ENCODE measurements at regions not wholly inside any gene's neighbourhood (a gene's known extent, or its start where the extent isn't known, plus 50 kb on each side); places are given as distances from the start of the nearest gene placed in this dataset.

DNA sequence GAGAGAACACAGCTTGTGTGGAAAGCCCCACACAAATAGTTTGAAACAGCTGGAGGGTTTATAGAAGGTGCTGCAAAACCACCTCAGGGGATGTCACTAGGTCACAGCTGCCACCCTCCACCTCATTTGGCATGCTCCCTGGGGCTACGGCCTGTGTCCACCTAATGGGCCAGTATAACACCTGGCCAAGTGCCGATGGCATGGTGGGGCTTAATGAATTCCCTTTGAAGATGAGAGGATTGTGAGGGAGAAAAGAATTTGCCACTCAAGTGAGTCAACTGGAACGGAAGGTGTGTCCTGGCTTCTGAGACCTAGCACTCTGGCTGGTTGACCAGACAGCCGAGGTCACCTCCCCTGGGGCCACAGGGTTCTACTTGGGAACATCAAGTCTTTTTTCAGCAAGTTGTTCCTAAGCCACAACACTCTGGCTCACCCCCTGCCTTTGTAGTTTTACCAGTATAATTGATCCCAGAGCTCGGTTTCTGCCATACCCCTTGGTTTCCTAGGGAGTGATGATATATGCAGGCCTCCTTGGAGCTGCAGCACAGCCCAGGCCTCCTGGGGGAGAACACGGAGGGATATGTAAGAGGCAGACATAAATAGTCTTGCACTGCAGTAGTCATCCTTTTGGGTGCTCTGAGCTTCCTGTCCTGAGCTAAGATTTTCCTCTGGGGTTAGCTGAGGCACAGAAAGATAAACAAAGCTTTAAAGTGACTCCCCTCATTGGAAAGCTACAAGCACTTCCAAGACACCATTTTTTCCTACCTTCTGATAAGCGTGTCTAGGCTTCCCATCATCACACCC lies 178.2 kb upstream of the LPP start:
- H3K36me3 ChIP-seq, result no peaks in the 10 kb centered on the region
- H3K27ac ChIP-seq, result no peak overlapping the region
- ATAC-seq (peak; percentile 51), DNase-seq (no peak)
- peaks cover 0 to 10% of the 10 kb centered on the region in 2 donors for H3K4me1 ChIP-seq
- H3K9me3 ChIP-seq, result peaks cover 0 to 5% of the 10 kb centered on the region in 2 donors
- H3K4me3 ChIP-seq, result no peak overlapping the region
- intact Hi-C loops (cut with DNase I), result no loop called here
- TF ChIP-seq, protein P1, sequence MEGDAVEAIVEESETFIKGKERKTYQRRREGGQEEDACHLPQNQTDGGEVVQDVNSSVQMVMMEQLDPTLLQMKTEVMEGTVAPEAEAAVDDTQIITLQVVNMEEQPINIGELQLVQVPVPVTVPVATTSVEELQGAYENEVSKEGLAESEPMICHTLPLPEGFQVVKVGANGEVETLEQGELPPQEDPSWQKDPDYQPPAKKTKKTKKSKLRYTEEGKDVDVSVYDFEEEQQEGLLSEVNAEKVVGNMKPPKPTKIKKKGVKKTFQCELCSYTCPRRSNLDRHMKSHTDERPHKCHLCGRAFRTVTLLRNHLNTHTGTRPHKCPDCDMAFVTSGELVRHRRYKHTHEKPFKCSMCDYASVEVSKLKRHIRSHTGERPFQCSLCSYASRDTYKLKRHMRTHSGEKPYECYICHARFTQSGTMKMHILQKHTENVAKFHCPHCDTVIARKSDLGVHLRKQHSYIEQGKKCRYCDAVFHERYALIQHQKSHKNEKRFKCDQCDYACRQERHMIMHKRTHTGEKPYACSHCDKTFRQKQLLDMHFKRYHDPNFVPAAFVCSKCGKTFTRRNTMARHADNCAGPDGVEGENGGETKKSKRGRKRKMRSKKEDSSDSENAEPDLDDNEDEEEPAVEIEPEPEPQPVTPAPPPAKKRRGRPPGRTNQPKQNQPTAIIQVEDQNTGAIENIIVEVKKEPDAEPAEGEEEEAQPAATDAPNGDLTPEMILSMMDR (IDR thresholded peaks at IDR 0.05), result no peak
- no peaks in the 10 kb centered on the region for H3K27me3 ChIP-seq

DNA sequence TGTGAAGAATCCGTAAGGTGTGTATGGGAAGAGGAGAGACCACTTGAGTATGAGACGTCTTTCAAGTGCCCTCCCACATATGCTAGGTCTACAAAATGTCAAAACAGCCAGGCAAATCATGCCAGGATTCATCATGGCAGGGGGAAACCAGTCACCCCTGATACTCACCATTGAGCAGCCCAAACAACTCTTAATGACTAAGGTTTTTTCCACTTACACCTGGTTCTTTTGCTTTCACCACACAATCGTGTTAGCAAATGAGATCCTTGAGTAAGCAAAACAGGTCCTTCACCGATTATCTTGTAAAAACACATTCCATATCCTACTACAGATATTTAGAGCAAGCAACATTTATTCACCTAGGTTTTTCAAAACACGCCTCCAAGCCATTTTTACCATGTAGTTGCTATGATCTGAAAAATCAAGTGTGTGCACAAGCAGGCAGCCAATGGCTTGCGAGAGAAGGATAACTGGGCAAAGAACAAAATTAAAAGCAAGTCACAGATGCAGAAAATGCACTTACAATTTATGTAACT lies 177.5 kb upstream of the LPP start:
- H3K36me3 ChIP-seq, result no peaks in the 10 kb centered on the region
- no peak overlapping the region for H3K4me3 ChIP-seq
- ATAC-seq (peak; percentile 30), DNase-seq (no peak)
- peaks cover 0 to 5% of the 10 kb centered on the region in 2 donors for H3K9me3 ChIP-seq
- H3K27ac ChIP-seq, result no peak overlapping the region
- TF ChIP-seq, protein P1 (IDR thresholded peaks at IDR 0.05), result no peak
- intact Hi-C loops (cut with DNase I), result no loop called here
- H3K4me1 ChIP-seq, result peaks cover 0 to 10% of the 10 kb centered on the region in 2 donors
- H3K27me3 ChIP-seq, result no peaks in the 10 kb centered on the region

DNA sequence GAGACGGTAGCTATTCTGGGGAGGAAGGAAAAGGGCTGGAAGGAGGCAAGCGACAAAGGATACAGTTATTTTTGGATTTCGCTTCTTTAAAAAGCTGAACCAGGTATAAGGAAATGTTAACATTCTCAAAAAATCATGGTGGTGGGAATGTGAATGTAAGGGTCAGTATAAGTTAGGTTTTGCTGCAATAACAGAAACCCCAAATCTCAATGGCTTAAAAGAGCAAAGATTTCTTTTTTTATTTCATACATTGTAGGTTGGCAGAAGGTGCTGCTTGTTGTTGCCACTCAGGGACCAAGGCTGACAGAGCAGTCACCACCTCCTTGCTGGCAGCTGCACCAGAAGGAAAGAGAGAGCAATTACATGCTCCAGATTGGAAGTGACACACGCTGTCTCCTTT lies 176.3 kb upstream of the LPP start:
- H3K27me3 ChIP-seq, result no peaks in the 10 kb centered on the region
- H3K36me3 ChIP-seq, result no peaks in the 10 kb centered on the region
- intact Hi-C loops (cut with DNase I), result no loop called here
- no peak for DNase-seq
- H3K4me1 ChIP-seq, result peaks cover 0 to 10% of the 10 kb centered on the region in 2 donors
- no peak overlapping the region for H3K27ac ChIP-seq
- no peak overlapping the region for H3K4me3 ChIP-seq
- peaks cover 0 to 5% of the 10 kb centered on the region in 2 donors for H3K9me3 ChIP-seq
- no peak for ATAC-seq
- TF ChIP-seq, protein P1 (IDR thresholded peaks at IDR 0.05), result no peak

DNA sequence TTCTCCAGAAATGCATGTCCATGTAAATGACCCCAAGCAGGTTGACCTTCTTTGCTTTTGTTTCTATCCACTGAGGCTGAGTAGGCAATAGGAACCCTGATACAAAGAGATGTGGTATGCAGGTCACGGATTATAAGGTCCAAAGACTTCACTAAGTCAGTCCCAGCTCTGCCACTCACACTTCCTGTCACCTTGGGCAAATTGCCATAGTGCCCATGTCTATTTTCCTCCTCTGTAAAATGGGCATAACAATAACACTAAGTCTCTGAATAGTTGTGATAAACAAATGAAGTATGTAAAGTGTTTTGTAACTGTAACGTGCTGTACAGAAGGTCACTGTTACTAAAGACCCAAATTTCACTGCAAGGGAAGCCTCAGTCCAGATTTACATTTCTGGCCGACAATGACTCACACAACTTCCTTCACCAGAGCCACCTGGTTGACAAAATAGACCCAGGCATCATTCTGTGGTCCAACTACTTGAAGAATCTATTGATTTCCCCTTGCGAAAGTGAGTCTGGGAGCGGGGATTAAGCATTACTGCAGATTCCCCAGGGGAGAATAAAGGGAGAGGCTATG lies 175.4 kb upstream of the LPP start:
- intact Hi-C loops (cut with DNase I), result no loop called here
- no peaks in the 10 kb centered on the region for H3K36me3 ChIP-seq
- peaks cover 0 to 10% of the 10 kb centered on the region in 2 donors for H3K4me1 ChIP-seq
- peaks cover 0 to 5% of the 10 kb centered on the region in 2 donors for H3K9me3 ChIP-seq
- TF ChIP-seq, protein P1 (IDR thresholded peaks at IDR 0.05), result no peak
- DNase-seq (no peak), ATAC-seq (no peak)
- H3K4me3 ChIP-seq, result no peak overlapping the region
- H3K27ac ChIP-seq, result peak overlapping the region in 1 of 2 donors; percentile 21
- no peaks in the 10 kb centered on the region for H3K27me3 ChIP-seq

DNA sequence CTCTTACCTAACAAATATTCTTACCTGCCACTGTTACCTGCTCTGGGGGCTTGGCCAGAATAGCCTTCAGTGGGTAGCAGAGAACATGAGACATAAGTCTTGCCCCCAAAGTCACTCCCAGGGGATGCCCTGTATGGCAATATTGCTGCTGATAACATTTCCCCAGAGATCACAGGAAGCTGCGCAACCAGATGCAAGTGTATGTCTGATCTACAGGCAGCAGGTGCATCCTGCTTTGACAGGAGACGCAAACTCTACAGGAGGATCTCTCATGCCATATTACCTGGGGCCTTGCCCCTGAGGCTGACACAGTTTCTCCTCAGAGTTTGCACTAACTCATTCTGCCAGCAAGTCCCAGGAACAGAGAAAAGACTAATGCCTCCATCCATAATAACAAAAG lies 174.4 kb upstream of the LPP start:
- ATAC-seq (no peak), DNase-seq (no peak)
- no peaks in the 10 kb centered on the region for H3K36me3 ChIP-seq
- intact Hi-C loops (cut with DNase I), result no loop called here
- H3K27me3 ChIP-seq, result no peaks in the 10 kb centered on the region
- peaks cover 0 to 5% of the 10 kb centered on the region in 2 donors for H3K9me3 ChIP-seq
- no peak overlapping the region for H3K27ac ChIP-seq
- TF ChIP-seq, protein P1 (IDR thresholded peaks at IDR 0.05), result no peak
- H3K4me1 ChIP-seq, result peaks cover 0 to 10% of the 10 kb centered on the region in 2 donors
- no peak overlapping the region for H3K4me3 ChIP-seq
